Stomach (tissue), 8 donors: ENCODE measurements at regions not wholly inside any gene's neighbourhood (a gene's known extent, or its start where the extent isn't known, plus 50 kb on each side); places are given as distances from the start of the nearest gene placed in this dataset.
A peak's percentile ranks its signal among the peaks of the same experiment; 100 is the strongest.
"Not testable (repeated sequence)": the region's sequence is repeated elsewhere in the genome, so short reads cannot be mapped to it uniquely, and the experiment has no call there.

Source experiments
- DNase-seq, 2 donors: peaks; one replicate each; pipeline versions ENCODE4 v3.0.0 to v3.0.0-alpha.2; 2013 to 2019
- H3K27ac ChIP-seq, 5 donors: fragments of 200-600 bp in 4 of 5; sonication (generic) in 4 of 5; one replicate each; pipeline ENCODE4 v1.5.1; 2013 to 2019; ENCODE audit warnings: mild to moderate bottlenecking in 1 of 5, moderate library complexity in 1 of 5
- H3K27me3 ChIP-seq, 3 donors: fragments of 200-600 bp; sonication (generic); one replicate each; pipeline ENCODE4 v1.5.1; 2017 to 2019; ENCODE audit warnings: mixed run types in 1 of 3
- H3K36me3 ChIP-seq, 4 donors: fragments of 200-600 bp; sonication (generic); 1 replicate in 3 of 4; 2 replicates in 1 of 4; pipeline ENCODE4 v1.5.1; 2016 to 2019
- H3K4me1 ChIP-seq, 4 donors: fragments of 200-600 bp; sonication (generic); one replicate each; pipeline ENCODE4 v1.5.1; 2016 to 2019
- H3K4me3 ChIP-seq, 4 donors: fragments of 200-600 bp; sonication (generic) in 3 of 4; one replicate each; pipeline ENCODE4 v1.5.1; 2016 to 2019; ENCODE audit warnings: mild to moderate bottlenecking in 1 of 4
- H3K9me3 ChIP-seq, 4 donors: fragments of 200-600 bp; sonication (generic); one replicate each; pipeline ENCODE4 v1.5.1; 2016 to 2019
- EP300 ChIP-seq: sonication (generic); formaldehyde crosslinking; IDR thresholded peaks from one replicate; pipeline ENCODE4 v1.6.1; 2017; ENCODE audit warnings: antibody characterized with exemption
- POLR2A ChIP-seq, 4 donors: fragments of 450-650 bp; IDR thresholded peaks; one replicate each; pipeline ENCODE4 v1.6.1; 2016; ENCODE audit warnings: antibody characterized with exemption in 4 of 4, control low read depth in 2 of 4, mild to moderate bottlenecking in 1 of 4, moderate library complexity in 1 of 4
- POLR2AphosphoS5 ChIP-seq, 3 donors: sonication (generic); formaldehyde crosslinking; IDR thresholded peaks; one replicate each; pipeline ENCODE4 v1.6.1; 2016; ENCODE audit warnings: antibody characterized with exemption in 3 of 3
- WGBS, 5 donors: extraction: QIAGEN DNeasy Blood & Tissue Kit in 3 of 5; methylation state at CpG; one replicate each; pipeline versions ENCODE4 v1.1.5 to v1.1.7; 2013 to 2018; 5-methylcytosine and 5-hydroxymethylcytosine counted together
- intact Hi-C: fragments of 100-400 bp; cut with DNase I; formaldehyde crosslinking; loops from one replicate; pipeline ENCODE4 v1.15.1; 2023; ENCODE audit warnings: low total_unique reads
- TF ChIP-seq, protein P1 (sequence below), 7 experiments: fragments of 450-650 bp in 4 of 7; fragments of 200-600 bp in 3 of 7; sonication (generic) in 3 of 7; IDR thresholded peaks; one replicate each; pipeline ENCODE4 v1.5.1; 2016 to 2019; ENCODE audit warnings: antibody characterized with exemption in 7 of 7, control low read depth in 2 of 7, mild to moderate bottlenecking in 1 of 7
- donor health status: healthy with polysubstance abuse.
- donor health status: Bipolar disorder and iron deficiency.
- donor health status: healthy.

DNA sequence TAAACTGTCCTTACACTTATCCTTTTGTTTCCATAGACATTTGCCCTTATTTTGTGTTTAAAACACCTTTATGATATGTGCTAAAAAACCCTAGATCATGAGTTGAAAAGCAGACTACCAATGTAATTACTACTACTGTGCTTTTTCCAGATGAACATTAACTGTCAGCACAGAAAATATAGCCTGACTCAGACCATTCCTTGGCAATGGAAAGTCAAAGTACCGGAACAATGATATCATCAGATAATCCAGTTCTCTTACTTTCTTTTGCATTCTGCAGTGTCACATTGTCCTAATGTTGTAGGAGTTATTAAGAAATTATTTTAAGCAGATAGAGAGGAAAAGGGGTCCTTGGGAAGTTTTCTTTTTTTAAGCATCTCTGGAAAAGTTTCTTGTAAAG, 1189.0 kb upstream of the FLRT2 start:
- no peaks in the 10 kb centered on the region for H3K27me3 ChIP-seq
- H3K4me3 ChIP-seq = no peak overlapping the region
- intact Hi-C loops = no loop called here
- DNase-seq = peak in 1 of 2 donors; percentile 53
- H3K27ac ChIP-seq = peak overlapping the region in 1 of 5 donors; percentile 21
- no peaks in the 10 kb centered on the region for H3K4me1 ChIP-seq
- H3K9me3 ChIP-seq = peaks cover 0 to 22% (median 14%) of the 10 kb centered on the region in 4 donors
- TF ChIP-seq, protein P1, sequence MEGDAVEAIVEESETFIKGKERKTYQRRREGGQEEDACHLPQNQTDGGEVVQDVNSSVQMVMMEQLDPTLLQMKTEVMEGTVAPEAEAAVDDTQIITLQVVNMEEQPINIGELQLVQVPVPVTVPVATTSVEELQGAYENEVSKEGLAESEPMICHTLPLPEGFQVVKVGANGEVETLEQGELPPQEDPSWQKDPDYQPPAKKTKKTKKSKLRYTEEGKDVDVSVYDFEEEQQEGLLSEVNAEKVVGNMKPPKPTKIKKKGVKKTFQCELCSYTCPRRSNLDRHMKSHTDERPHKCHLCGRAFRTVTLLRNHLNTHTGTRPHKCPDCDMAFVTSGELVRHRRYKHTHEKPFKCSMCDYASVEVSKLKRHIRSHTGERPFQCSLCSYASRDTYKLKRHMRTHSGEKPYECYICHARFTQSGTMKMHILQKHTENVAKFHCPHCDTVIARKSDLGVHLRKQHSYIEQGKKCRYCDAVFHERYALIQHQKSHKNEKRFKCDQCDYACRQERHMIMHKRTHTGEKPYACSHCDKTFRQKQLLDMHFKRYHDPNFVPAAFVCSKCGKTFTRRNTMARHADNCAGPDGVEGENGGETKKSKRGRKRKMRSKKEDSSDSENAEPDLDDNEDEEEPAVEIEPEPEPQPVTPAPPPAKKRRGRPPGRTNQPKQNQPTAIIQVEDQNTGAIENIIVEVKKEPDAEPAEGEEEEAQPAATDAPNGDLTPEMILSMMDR (IDR thresholded peaks at IDR 0.05) = no peak
- TF ChIP-seq EP300 (no peak), POLR2AphosphoS5 (IDR thresholded peaks at IDR 0.05) (peak in 1 of 3 donors; percentile 56)
- WGBS, 5 donors = 62 to 78% (median 67%) methylated on average over 1 of the region's 1 CpG
- no peaks in the 10 kb centered on the region for H3K36me3 ChIP-seq

DNA sequence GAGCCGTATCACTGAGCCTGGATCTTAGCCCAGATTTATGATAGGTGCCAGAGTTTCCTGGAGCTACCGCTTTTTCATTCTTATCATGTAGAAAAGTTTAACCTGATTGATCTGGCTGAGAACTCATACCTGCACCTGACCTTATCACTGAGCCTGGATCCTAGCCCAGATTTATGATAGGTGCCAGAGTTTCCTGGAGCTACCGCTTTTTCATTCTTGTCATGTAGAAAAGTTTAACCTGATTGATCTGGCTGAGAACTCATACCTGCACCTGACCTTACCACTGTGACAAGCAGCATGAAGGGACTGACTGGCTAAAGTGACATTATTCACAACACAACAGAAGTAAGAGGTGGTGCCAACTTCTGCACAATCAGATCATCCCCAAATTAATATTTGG, 1188.1 kb upstream of the FLRT2 start:
- H3K27ac ChIP-seq, H3K4me1 ChIP-seq, H3K36me3 ChIP-seq, H3K27me3 ChIP-seq, intact Hi-C loops, H3K4me3 ChIP-seq: not testable (repeated sequence)
- peaks cover 0 to 22% (median 14%) of the 10 kb centered on the region in 4 donors for H3K9me3 ChIP-seq
- 31 to 77% (median 46%) methylated on average over 3 of the region's 3 CpGs for WGBS, 5 donors
- peak in 1 of 2 donors; percentile 49 for DNase-seq

- TF ChIP-seq POLR2AphosphoS5 (IDR thresholded peaks at IDR 0.05) (no peak), POLR2A (IDR thresholded peaks at IDR 0.05) (no peak), EP300 (no peak)
- TF ChIP-seq, protein P1 (IDR thresholded peaks at IDR 0.05) = no peak
- WGBS, 5 donors = 64 to 76% (median 68%) methylated on average over 3 of the region's 3 CpGs
- intact Hi-C loops = no loop called here
Measured at GRCh38 chr14:84343656-84344055, 1186.3 kb upstream of the FLRT2 start.

DNA sequence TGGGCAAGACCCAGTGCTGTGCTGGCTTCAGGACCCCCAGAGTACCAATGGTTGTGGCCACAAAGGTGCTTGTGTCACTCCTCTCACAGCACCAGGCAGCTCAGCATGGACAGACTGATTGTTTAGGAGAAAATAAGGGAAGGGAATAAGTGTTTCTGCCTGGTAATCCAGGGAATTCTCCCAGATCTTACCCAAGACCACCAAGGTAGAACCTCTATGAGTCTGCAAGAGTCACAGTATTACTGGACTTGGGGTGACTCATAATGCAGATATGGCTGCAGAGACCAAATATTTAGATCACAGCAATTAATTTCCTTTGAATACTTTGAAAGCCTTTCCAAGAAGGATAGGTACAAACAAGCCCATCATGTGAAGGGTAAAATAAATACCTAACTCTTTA, 1178.3 kb upstream of the FLRT2 start:
- Histone ChIP-seq H3K36me3 (no peaks in the 10 kb centered on the region), H3K27me3 (no peaks in the 10 kb centered on the region), H3K4me1 (no peaks in the 10 kb centered on the region), H3K4me3 (no peak overlapping the region), H3K9me3 (peaks cover 0 to 11% (median under 1%) of the 10 kb centered on the region in 4 donors), H3K27ac (no peak overlapping the region)
- no peak for DNase-seq
- intact Hi-C loops = no loop called here
- TF ChIP-seq, protein P1 (IDR thresholded peaks at IDR 0.05) = no peak
- TF ChIP-seq POLR2A (IDR thresholded peaks at IDR 0.05) (no peak), EP300 (no peak), POLR2AphosphoS5 (IDR thresholded peaks at IDR 0.05) (no peak)

More at GRCh38 chr14:84343656-84344055, 1186.3 kb upstream of the FLRT2 start:
- peak in 1 of 2 donors; percentile 26 for DNase-seq
- H3K27ac ChIP-seq = no peak overlapping the region
- H3K4me3 ChIP-seq = no peak overlapping the region
- peaks cover 0 to 22% (median 14%) of the 10 kb centered on the region in 4 donors for H3K9me3 ChIP-seq
- no peaks in the 10 kb centered on the region for H3K36me3 ChIP-seq
- no peaks in the 10 kb centered on the region for H3K4me1 ChIP-seq
- H3K27me3 ChIP-seq = no peaks in the 10 kb centered on the region

DNA sequence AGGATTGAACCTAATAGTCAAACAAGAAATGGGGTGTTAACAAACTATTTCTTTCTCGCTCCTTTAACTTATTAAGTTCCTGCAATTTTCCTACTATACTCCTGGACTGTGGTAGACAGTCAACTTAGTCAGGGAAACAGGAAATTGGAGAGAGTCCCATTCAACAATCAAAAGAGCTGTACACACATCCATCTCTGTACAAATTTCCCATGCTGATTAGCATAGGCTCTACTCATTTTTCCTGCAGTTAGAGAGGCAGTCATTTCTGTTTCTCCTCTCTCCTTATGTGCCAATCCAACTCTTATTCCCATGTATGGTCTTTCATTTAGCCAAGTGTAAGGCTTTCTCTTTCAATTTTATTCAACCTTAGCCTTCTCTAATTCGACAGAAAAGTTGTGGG, 1168.5 kb upstream of the FLRT2 start:
- intact Hi-C loops = no loop called here
- no peaks in the 10 kb centered on the region for H3K4me1 ChIP-seq
- peaks cover 0 to 11% (median 3%) of the 10 kb centered on the region in 4 donors for H3K9me3 ChIP-seq
- no peak for DNase-seq
- no peaks in the 10 kb centered on the region for H3K36me3 ChIP-seq
- TF ChIP-seq POLR2AphosphoS5 (IDR thresholded peaks at IDR 0.05) (no peak), POLR2A (IDR thresholded peaks at IDR 0.05) (no peak), EP300 (no peak)
- TF ChIP-seq, protein P1 (IDR thresholded peaks at IDR 0.05) = no peak
- no peak overlapping the region for H3K27ac ChIP-seq
- WGBS, 5 donors = 29 to 63% (median 41%) methylated on average over 2 of the region's 2 CpGs
- H3K27me3 ChIP-seq = no peaks in the 10 kb centered on the region
- H3K4me3 ChIP-seq = no peak overlapping the region
